Liver (tissue), 3 donors: ENCODE measurements at regions not wholly inside any gene's neighbourhood (a gene's known extent, or its start where the extent isn't known, plus 50 kb on each side); places are given as distances from the start of the nearest gene placed in this dataset.

Experiments
- ATF3 ChIP-seq: IDR thresholded peaks from 2 replicates; pipeline ENCODE4 v1.6.1; 2016; ENCODE audit warnings: antibody characterized with exemption
- CTCF ChIP-seq: fragments of 150-350 bp; IDR thresholded peaks from 2 replicates; pipeline ENCODE4 v1.5.1; 2017; ENCODE audit warnings: improper control_type of control experiment, low read depth, low read length; ENCODE audit not compliant: missing input control
- EGR1 ChIP-seq, 2 donors: IDR thresholded peaks; 2 replicates each; pipeline ENCODE4 v1.6.1; 2016 to 2018; ENCODE audit warnings: antibody characterized with exemption in 2 of 2, low read depth in 2 of 2
- GABPA ChIP-seq, 2 donors: IDR thresholded peaks in 1 of 2; conservative IDR thresholded peaks in 1 of 2; 2 replicates each; pipeline ENCODE4 v1.6.1; 2016; ENCODE audit warnings: antibody characterized with exemption in 2 of 2, mild to moderate bottlenecking in 1 of 2, moderate library complexity in 1 of 2
- HNF4G ChIP-seq: IDR thresholded peaks from 2 replicates; pipeline ENCODE4 v1.6.1; 2016; ENCODE audit warnings: antibody characterized with exemption
- MAX ChIP-seq: IDR thresholded peaks from 2 replicates; pipeline ENCODE4 v1.6.1; 2016; ENCODE audit warnings: antibody characterized with exemption
- RAD21 ChIP-seq, 2 donors: IDR thresholded peaks; 2 replicates each; pipeline ENCODE4 v1.6.1; 2016; ENCODE audit warnings: antibody characterized with exemption in 2 of 2, mild to moderate bottlenecking in 2 of 2
- SP1 ChIP-seq: IDR thresholded peaks from 2 replicates; pipeline ENCODE4 v1.6.1; 2018; ENCODE audit warnings: antibody characterized with exemption, mild to moderate bottlenecking
- TAF1 ChIP-seq: conservative IDR thresholded peaks from 2 replicates; pipeline ENCODE4 v1.6.1; 2016; ENCODE audit warnings: antibody characterized with exemption, mild to moderate bottlenecking
- donor health status: healthy.
- donor health status: healthy.

- no peak for TF ChIP-seq GABPA (IDR thresholded peaks at IDR 0.05 in 1 of 2, conservative IDR thresholded peaks at IDR 0.05 in 1 of 2)
- no peak for TF ChIP-seq MAX
- TF ChIP-seq CTCF = no peak
- no peak for TF ChIP-seq ATF3
- TF ChIP-seq EGR1 (IDR thresholded peaks at IDR 0.05; ENCODE audit: low read depth in 2 of 2) = no peak
- TF ChIP-seq SP1 = no peak
- no peak for TF ChIP-seq HNF4G
- no peak for TF ChIP-seq RAD21 (IDR thresholded peaks at IDR 0.05)
- no peak for TF ChIP-seq TAF1
These were observed 256.6 kb downstream of the RPS24 start for GRCh38 chr10:78290131-78290750.
